Upper lobe of right lung (tissue), 1 donor: ENCODE measurements at regions not wholly inside any gene's neighbourhood (a gene's known extent, or its start where the extent isn't known, plus 50 kb on each side); places are given as distances from the start of the nearest gene placed in this dataset.

Source experiments
- ATAC-seq: fragments of 200-7000 bp; cut with Tn5 transposase; one replicate; pipeline ENCODE4 v1.9.1; 2020; ENCODE audit warnings: mild to moderate bottlenecking, moderate library complexity
- DNase-seq: peaks from one replicate; pipeline ENCODE4 v3.0.0-alpha.2; 2020
- H3K27ac ChIP-seq: fragments of 200-600 bp; one replicate; pipeline ENCODE4 v1.8.0; 2022
- H3K27me3 ChIP-seq: fragments of 200-600 bp; one replicate; pipeline ENCODE4 v1.8.0; 2022; ENCODE audit warnings: mild to moderate bottlenecking
- H3K36me3 ChIP-seq: fragments of 200-600 bp; one replicate; pipeline ENCODE4 v1.8.0; 2022
- H3K4me1 ChIP-seq: fragments of 200-600 bp; one replicate; pipeline ENCODE4 v1.8.0; 2022
- H3K4me3 ChIP-seq: fragments of 200-600 bp; one replicate; pipeline ENCODE4 v1.8.0; 2022; ENCODE audit warnings: mild to moderate bottlenecking
- H3K9me3 ChIP-seq: fragments of 200-600 bp; one replicate; pipeline ENCODE4 v1.8.0; 2022
- CTCF ChIP-seq: fragments of 200-600 bp; IDR thresholded peaks from one replicate; pipeline ENCODE4 v1.8.0; 2022; ENCODE audit warnings: antibody characterized with exemption
- intact Hi-C: fragments of 100-400 bp; cut with DNase I; formaldehyde crosslinking; loops from one replicate; pipeline ENCODE4 v1.11.0; 2022
- donor health status: DM: no; HTN: yes; CAD: no; lungs with severe emphysema.

GRCh38 chr11:91187314-91187713 lies 964.5 kb upstream of the CHORDC1 start:
- intact Hi-C loops: no loop called here
- no peak overlapping the region for H3K4me3 ChIP-seq
- TF ChIP-seq CTCF: no peak
- no peaks in the 10 kb centered on the region for H3K36me3 ChIP-seq
- H3K27ac ChIP-seq: no peak overlapping the region
- H3K4me1 ChIP-seq: no peaks in the 10 kb centered on the region
- no peaks in the 10 kb centered on the region for H3K9me3 ChIP-seq
- ATAC-seq (no peak), DNase-seq (no peak)
- H3K27me3 ChIP-seq: no peaks in the 10 kb centered on the region

- Histone ChIP-seq H3K4me3 (no peak overlapping the region), H3K9me3 (no peaks in the 10 kb centered on the region), H3K4me1 (no peaks in the 10 kb centered on the region), H3K27me3 (no peaks in the 10 kb centered on the region), H3K36me3 (no peaks in the 10 kb centered on the region), H3K27ac (no peak overlapping the region)
- no peak for DNase-seq
- intact Hi-C loops: no loop called here
- TF ChIP-seq CTCF: no peak
- ATAC-seq: no peak
Measured at GRCh38 chr11:91178366-91178765, 955.5 kb upstream of the CHORDC1 start.

GRCh38 chr11:91174734-91175133 lies 951.9 kb upstream of the CHORDC1 start:
- DNase-seq (no peak), ATAC-seq (no peak)
- Histone ChIP-seq H3K4me1 (no peaks in the 10 kb centered on the region), H3K36me3 (no peaks in the 10 kb centered on the region), H3K9me3 (no peaks in the 10 kb centered on the region), H3K27ac (no peak overlapping the region), H3K27me3 (no peaks in the 10 kb centered on the region), H3K4me3 (no peak overlapping the region)
- no peak for TF ChIP-seq CTCF
- intact Hi-C loops: no loop called here

- ATAC-seq: no peak
- no peaks in the 10 kb centered on the region for H3K9me3 ChIP-seq
- TF ChIP-seq CTCF: no peak
Measured at GRCh38 chr11:91174193-91174592, 951.3 kb upstream of the CHORDC1 start.

GRCh38 chr11:91173701-91174100 lies 950.9 kb upstream of the CHORDC1 start:
- Histone ChIP-seq H3K4me1 (no peaks in the 10 kb centered on the region), H3K27ac (no peak overlapping the region), H3K9me3 (no peaks in the 10 kb centered on the region), H3K4me3 (no peak overlapping the region), H3K36me3 (no peaks in the 10 kb centered on the region), H3K27me3 (no peaks in the 10 kb centered on the region)
- ATAC-seq (no peak), DNase-seq (no peak)
- intact Hi-C loops: no loop called here
- no peak for TF ChIP-seq CTCF

More at GRCh38 chr11:91174193-91174592, 951.3 kb upstream of the CHORDC1 start:
- no peak overlapping the region for H3K27ac ChIP-seq
- no peaks in the 10 kb centered on the region for H3K4me1 ChIP-seq
- no peaks in the 10 kb centered on the region for H3K27me3 ChIP-seq
- intact Hi-C loops: no loop called here
- DNase-seq: no peak
- H3K36me3 ChIP-seq: no peaks in the 10 kb centered on the region
- no peak overlapping the region for H3K4me3 ChIP-seq

GRCh38 chr11:91170711-91171110 lies 947.9 kb upstream of the CHORDC1 start:
- H3K36me3 ChIP-seq: no peaks in the 10 kb centered on the region
- no peak for DNase-seq
- no peaks in the 10 kb centered on the region for H3K4me1 ChIP-seq
- TF ChIP-seq CTCF: no peak
- intact Hi-C loops: no loop called here
- no peak overlapping the region for H3K4me3 ChIP-seq
- no peaks in the 10 kb centered on the region for H3K27me3 ChIP-seq
- ATAC-seq: no peak
- H3K9me3 ChIP-seq: no peaks in the 10 kb centered on the region
- no peak overlapping the region for H3K27ac ChIP-seq
